Stomach (tissue), 8 donors: ENCODE measurements at regions not wholly inside any gene's neighbourhood (a gene's known extent, or its start where the extent isn't known, plus 50 kb on each side); places are given as distances from the start of the nearest gene placed in this dataset.
A peak's percentile ranks its signal among the peaks of the same experiment; 100 is the strongest.

Experiments used
- DNase-seq, 2 donors: peaks; one replicate each; pipeline versions ENCODE4 v3.0.0 to v3.0.0-alpha.2; 2013 to 2019
- H3K27ac ChIP-seq, 5 donors: fragments of 200-600 bp in 4 of 5; sonication (generic) in 4 of 5; one replicate each; pipeline ENCODE4 v1.5.1; 2013 to 2019; ENCODE audit warnings: mild to moderate bottlenecking in 1 of 5, moderate library complexity in 1 of 5
- H3K27me3 ChIP-seq, 3 donors: fragments of 200-600 bp; sonication (generic); one replicate each; pipeline ENCODE4 v1.5.1; 2017 to 2019; ENCODE audit warnings: mixed run types in 1 of 3
- H3K36me3 ChIP-seq, 4 donors: fragments of 200-600 bp; sonication (generic); 1 replicate in 3 of 4; 2 replicates in 1 of 4; pipeline ENCODE4 v1.5.1; 2016 to 2019
- H3K4me1 ChIP-seq, 4 donors: fragments of 200-600 bp; sonication (generic); one replicate each; pipeline ENCODE4 v1.5.1; 2016 to 2019
- H3K4me3 ChIP-seq, 4 donors: fragments of 200-600 bp; sonication (generic) in 3 of 4; one replicate each; pipeline ENCODE4 v1.5.1; 2016 to 2019; ENCODE audit warnings: mild to moderate bottlenecking in 1 of 4
- H3K9me3 ChIP-seq, 4 donors: fragments of 200-600 bp; sonication (generic); one replicate each; pipeline ENCODE4 v1.5.1; 2016 to 2019
- CTCF ChIP-seq, 7 experiments: fragments of 450-650 bp in 4 of 7; fragments of 200-600 bp in 3 of 7; sonication (generic) in 3 of 7; IDR thresholded peaks; one replicate each; pipeline ENCODE4 v1.5.1; 2016 to 2019; ENCODE audit warnings: antibody characterized with exemption in 7 of 7, control low read depth in 2 of 7, mild to moderate bottlenecking in 1 of 7
- EP300 ChIP-seq: sonication (generic); formaldehyde crosslinking; IDR thresholded peaks from one replicate; pipeline ENCODE4 v1.6.1; 2017; ENCODE audit warnings: antibody characterized with exemption
- POLR2A ChIP-seq, 4 donors: fragments of 450-650 bp; IDR thresholded peaks; one replicate each; pipeline ENCODE4 v1.6.1; 2016; ENCODE audit warnings: antibody characterized with exemption in 4 of 4, control low read depth in 2 of 4, mild to moderate bottlenecking in 1 of 4, moderate library complexity in 1 of 4
- POLR2AphosphoS5 ChIP-seq, 3 donors: sonication (generic); formaldehyde crosslinking; IDR thresholded peaks; one replicate each; pipeline ENCODE4 v1.6.1; 2016; ENCODE audit warnings: antibody characterized with exemption in 3 of 3
- WGBS, 5 donors: extraction: QIAGEN DNeasy Blood & Tissue Kit in 3 of 5; methylation state at CpG; one replicate each; pipeline versions ENCODE4 v1.1.5 to v1.1.7; 2013 to 2018; 5-methylcytosine and 5-hydroxymethylcytosine counted together
- intact Hi-C: fragments of 100-400 bp; cut with DNase I; formaldehyde crosslinking; loops from one replicate; pipeline ENCODE4 v1.15.1; 2023; ENCODE audit warnings: low total_unique reads
- donor health status: healthy with polysubstance abuse.
- donor health status: Bipolar disorder and iron deficiency.
- donor health status: healthy.

- H3K27me3 ChIP-seq: no peaks in the 10 kb centered on the region
- intact Hi-C loops: no loop called here
Measured at GRCh38 chr12:91662021-91662420, 479.4 kb upstream of the DCN start.

GRCh38 chr12:91657032-91657431, 474.4 kb upstream of the DCN start:
- DNase-seq: peak in 1 of 2 donors; percentile 35
- Histone ChIP-seq H3K4me3 (no peak overlapping the region), H3K9me3 (no peaks in the 10 kb centered on the region), H3K36me3 (no peaks in the 10 kb centered on the region), H3K27ac (no peak overlapping the region), H3K27me3 (no peaks in the 10 kb centered on the region), H3K4me1 (peaks cover 0 to 4% (median 0%) of the 10 kb centered on the region in 4 donors)
- intact Hi-C loops: no loop called here
- TF ChIP-seq EP300 (no peak), POLR2A (IDR thresholded peaks at IDR 0.05) (no peak), CTCF (IDR thresholded peaks at IDR 0.05) (no peak), POLR2AphosphoS5 (IDR thresholded peaks at IDR 0.05) (no peak)
- 69 to 89% (median 80%) methylated on average over 3 of the region's 3 CpGs for WGBS, 5 donors

More at GRCh38 chr12:91662021-91662420, 479.4 kb upstream of the DCN start:
- Histone ChIP-seq H3K27ac (no peak overlapping the region), H3K4me3 (no peak overlapping the region), H3K36me3 (no peaks in the 10 kb centered on the region), H3K4me1 (peaks cover 0 to 10% (median 4%) of the 10 kb centered on the region in 4 donors), H3K9me3 (no peaks in the 10 kb centered on the region)
- no peak for DNase-seq
- WGBS, 5 donors: 75 to 100% (median 87%) methylated on average over 1 of the region's 1 CpG; no CpG with 5 or more reads in 1 of the 5 donors
- no peak for TF ChIP-seq POLR2AphosphoS5 (IDR thresholded peaks at IDR 0.05)
- TF ChIP-seq EP300: no peak

GRCh38 chr12:91655966-91656365, 473.3 kb upstream of the DCN start:
- intact Hi-C loops: no loop called here

GRCh38 chr12:91654087-91654486, 471.5 kb upstream of the DCN start:
- no peak overlapping the region for H3K4me3 ChIP-seq
- no peak overlapping the region for H3K27ac ChIP-seq
- H3K4me1 ChIP-seq: peaks cover 0 to 4% (median 0%) of the 10 kb centered on the region in 4 donors
- TF ChIP-seq POLR2A (IDR thresholded peaks at IDR 0.05) (no peak), POLR2AphosphoS5 (IDR thresholded peaks at IDR 0.05) (no peak), EP300 (no peak), CTCF (IDR thresholded peaks at IDR 0.05) (no peak)
- no peaks in the 10 kb centered on the region for H3K9me3 ChIP-seq
- no peaks in the 10 kb centered on the region for H3K27me3 ChIP-seq
- intact Hi-C loops: no loop called here
- no peaks in the 10 kb centered on the region for H3K36me3 ChIP-seq
- 92 to 97% (median 94%) methylated on average over 3 of the region's 3 CpGs for WGBS, 5 donors
- no peak for DNase-seq

More at GRCh38 chr12:91655966-91656365, 473.3 kb upstream of the DCN start:
- WGBS, 5 donors: 89 to 96% (median 92%) methylated on average over 3 of the region's 3 CpGs
- H3K27me3 ChIP-seq: no peaks in the 10 kb centered on the region
- H3K9me3 ChIP-seq: no peaks in the 10 kb centered on the region
- H3K4me1 ChIP-seq: peaks cover 0 to 4% (median 0%) of the 10 kb centered on the region in 4 donors
- no peaks in the 10 kb centered on the region for H3K36me3 ChIP-seq
- DNase-seq: peak in 1 of 2 donors; percentile 34
- TF ChIP-seq EP300 (no peak), POLR2AphosphoS5 (IDR thresholded peaks at IDR 0.05) (no peak)
- no peak overlapping the region for H3K4me3 ChIP-seq
- no peak overlapping the region for H3K27ac ChIP-seq

GRCh38 chr12:91651728-91652127, 469.1 kb upstream of the DCN start:
- DNase-seq: no peak
- Histone ChIP-seq H3K27ac (no peak overlapping the region), H3K36me3 (no peaks in the 10 kb centered on the region), H3K4me3 (no peak overlapping the region), H3K9me3 (no peaks in the 10 kb centered on the region), H3K27me3 (no peaks in the 10 kb centered on the region), H3K4me1 (no peaks in the 10 kb centered on the region)
- intact Hi-C loops: no loop called here
- TF ChIP-seq CTCF (IDR thresholded peaks at IDR 0.05): no peak
- no peak for TF ChIP-seq EP300
- no peak for TF ChIP-seq POLR2A (IDR thresholded peaks at IDR 0.05)
